ENCODE measurements at regions not wholly inside any gene's neighbourhood (a gene's known extent, or its start where the extent isn't known, plus 50 kb on each side); places are given as distances from the start of the nearest gene placed in this dataset.

DNA sequence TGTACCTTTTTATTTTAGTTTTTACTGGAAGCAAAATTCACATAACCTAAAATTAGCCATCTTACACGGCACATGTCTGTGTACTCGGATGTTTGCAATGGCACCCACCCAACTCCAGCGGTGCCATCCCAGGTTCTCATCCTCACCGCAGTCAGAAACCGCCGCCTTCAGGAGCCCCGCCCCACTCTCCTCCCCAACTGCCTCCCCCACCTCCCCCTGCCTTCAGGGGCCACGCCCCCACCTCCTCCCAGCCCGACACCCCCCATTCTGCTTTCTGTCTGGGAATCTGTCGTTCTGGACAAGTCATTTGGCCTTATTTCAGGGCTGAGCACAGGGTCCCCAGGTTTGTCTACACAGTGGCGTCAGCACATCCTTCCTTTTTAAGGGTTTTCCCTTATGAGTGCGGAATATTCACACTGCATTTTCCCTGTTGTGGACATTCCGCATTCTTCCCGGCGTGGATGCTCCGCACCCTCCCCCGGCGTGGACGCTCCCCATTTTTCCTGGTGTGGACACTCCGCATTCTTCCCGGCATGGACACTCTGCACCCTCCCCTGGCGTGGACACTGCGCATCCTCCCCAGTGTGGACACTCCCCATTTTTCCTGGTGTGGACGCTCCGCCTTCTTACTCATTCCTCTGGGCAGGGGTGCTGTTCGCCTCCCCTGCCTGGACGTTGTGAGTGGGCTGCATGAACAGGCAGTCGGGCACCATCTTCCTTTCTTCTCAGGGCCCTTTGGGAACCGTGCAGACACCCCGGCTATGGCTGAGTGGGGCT lies 135.4 kb upstream of the NKX1-1 start:
- TF ChIP-seq, protein P1, sequence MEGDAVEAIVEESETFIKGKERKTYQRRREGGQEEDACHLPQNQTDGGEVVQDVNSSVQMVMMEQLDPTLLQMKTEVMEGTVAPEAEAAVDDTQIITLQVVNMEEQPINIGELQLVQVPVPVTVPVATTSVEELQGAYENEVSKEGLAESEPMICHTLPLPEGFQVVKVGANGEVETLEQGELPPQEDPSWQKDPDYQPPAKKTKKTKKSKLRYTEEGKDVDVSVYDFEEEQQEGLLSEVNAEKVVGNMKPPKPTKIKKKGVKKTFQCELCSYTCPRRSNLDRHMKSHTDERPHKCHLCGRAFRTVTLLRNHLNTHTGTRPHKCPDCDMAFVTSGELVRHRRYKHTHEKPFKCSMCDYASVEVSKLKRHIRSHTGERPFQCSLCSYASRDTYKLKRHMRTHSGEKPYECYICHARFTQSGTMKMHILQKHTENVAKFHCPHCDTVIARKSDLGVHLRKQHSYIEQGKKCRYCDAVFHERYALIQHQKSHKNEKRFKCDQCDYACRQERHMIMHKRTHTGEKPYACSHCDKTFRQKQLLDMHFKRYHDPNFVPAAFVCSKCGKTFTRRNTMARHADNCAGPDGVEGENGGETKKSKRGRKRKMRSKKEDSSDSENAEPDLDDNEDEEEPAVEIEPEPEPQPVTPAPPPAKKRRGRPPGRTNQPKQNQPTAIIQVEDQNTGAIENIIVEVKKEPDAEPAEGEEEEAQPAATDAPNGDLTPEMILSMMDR (IDR thresholded peaks at IDR 0.05; ENCODE audit: insufficient read depth, low read length): no peak
- no peak for TF ChIP-seq POLR2AphosphoS5 (IDR thresholded peaks at IDR 0.05; ENCODE audit: low read depth)
- TF ChIP-seq, protein P2, sequence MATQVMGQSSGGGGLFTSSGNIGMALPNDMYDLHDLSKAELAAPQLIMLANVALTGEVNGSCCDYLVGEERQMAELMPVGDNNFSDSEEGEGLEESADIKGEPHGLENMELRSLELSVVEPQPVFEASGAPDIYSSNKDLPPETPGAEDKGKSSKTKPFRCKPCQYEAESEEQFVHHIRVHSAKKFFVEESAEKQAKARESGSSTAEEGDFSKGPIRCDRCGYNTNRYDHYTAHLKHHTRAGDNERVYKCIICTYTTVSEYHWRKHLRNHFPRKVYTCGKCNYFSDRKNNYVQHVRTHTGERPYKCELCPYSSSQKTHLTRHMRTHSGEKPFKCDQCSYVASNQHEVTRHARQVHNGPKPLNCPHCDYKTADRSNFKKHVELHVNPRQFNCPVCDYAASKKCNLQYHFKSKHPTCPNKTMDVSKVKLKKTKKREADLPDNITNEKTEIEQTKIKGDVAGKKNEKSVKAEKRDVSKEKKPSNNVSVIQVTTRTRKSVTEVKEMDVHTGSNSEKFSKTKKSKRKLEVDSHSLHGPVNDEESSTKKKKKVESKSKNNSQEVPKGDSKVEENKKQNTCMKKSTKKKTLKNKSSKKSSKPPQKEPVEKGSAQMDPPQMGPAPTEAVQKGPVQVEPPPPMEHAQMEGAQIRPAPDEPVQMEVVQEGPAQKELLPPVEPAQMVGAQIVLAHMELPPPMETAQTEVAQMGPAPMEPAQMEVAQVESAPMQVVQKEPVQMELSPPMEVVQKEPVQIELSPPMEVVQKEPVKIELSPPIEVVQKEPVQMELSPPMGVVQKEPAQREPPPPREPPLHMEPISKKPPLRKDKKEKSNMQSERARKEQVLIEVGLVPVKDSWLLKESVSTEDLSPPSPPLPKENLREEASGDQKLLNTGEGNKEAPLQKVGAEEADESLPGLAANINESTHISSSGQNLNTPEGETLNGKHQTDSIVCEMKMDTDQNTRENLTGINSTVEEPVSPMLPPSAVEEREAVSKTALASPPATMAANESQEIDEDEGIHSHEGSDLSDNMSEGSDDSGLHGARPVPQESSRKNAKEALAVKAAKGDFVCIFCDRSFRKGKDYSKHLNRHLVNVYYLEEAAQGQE (IDR thresholded peaks at IDR 0.05; ENCODE audit: insufficient replicate concordance, low read depth): no peak
